ENCODE measurements at regions not wholly inside any gene's neighbourhood (a gene's known extent, or its start where the extent isn't known, plus 50 kb on each side); places are given as distances from the start of the nearest gene placed in this dataset.

- TF ChIP-seq POLR2A (IDR thresholded peaks at IDR 0.05) = no peak
- TF ChIP-seq CTCF (IDR thresholded peaks at IDR 0.05) = no peak
- Histone ChIP-seq H3K27ac (no peak overlapping the region), H3K27me3 (no peaks in the 10 kb centered on the region), H3K36me3 (no peaks in the 10 kb centered on the region), H3K4me1 (no peaks in the 10 kb centered on the region), H3K9me3 (no peaks in the 10 kb centered on the region), H3K4me3 (no peak overlapping the region)
- DNase-seq = no peak
Observed at GRCh38 chr12:5343711-5344110, 88.2 kb upstream of the NTF3 start.

- H3K27me3 ChIP-seq = no peaks in the 10 kb centered on the region
- H3K9me3 ChIP-seq = no peaks in the 10 kb centered on the region
- no peaks in the 10 kb centered on the region for H3K36me3 ChIP-seq
- no peaks in the 10 kb centered on the region for H3K4me1 ChIP-seq
- TF ChIP-seq POLR2A (IDR thresholded peaks at IDR 0.05) (no peak), CTCF (IDR thresholded peaks at IDR 0.05) (no peak)
- H3K4me3 ChIP-seq = no peak overlapping the region
- no peak for DNase-seq
- no peak overlapping the region for H3K27ac ChIP-seq
Observed at GRCh38 chr12:5344131-5344530, 87.8 kb upstream of the NTF3 start.

- H3K27me3 ChIP-seq = no peaks in the 10 kb centered on the region
- no peaks in the 10 kb centered on the region for H3K36me3 ChIP-seq
- H3K4me1 ChIP-seq = no peaks in the 10 kb centered on the region
- H3K9me3 ChIP-seq = no peaks in the 10 kb centered on the region
- DNase-seq = no peak
- H3K27ac ChIP-seq = no peak overlapping the region
- no peak overlapping the region for H3K4me3 ChIP-seq
- TF ChIP-seq CTCF (IDR thresholded peaks at IDR 0.05) (no peak), POLR2A (IDR thresholded peaks at IDR 0.05) (no peak)
Observed at GRCh38 chr12:5345534-5345933, 86.4 kb upstream of the NTF3 start.

GRCh38 chr12:5348057-5348456 is 83.9 kb upstream of the NTF3 start:
- no peak overlapping the region for H3K27ac ChIP-seq
- no peaks in the 10 kb centered on the region for H3K4me1 ChIP-seq
- H3K4me3 ChIP-seq = no peak overlapping the region
- no peak for TF ChIP-seq POLR2A (IDR thresholded peaks at IDR 0.05)
- TF ChIP-seq CTCF (IDR thresholded peaks at IDR 0.05) = no peak
- no peak for DNase-seq
- H3K36me3 ChIP-seq = no peaks in the 10 kb centered on the region
- H3K9me3 ChIP-seq = no peaks in the 10 kb centered on the region
- no peaks in the 10 kb centered on the region for H3K27me3 ChIP-seq

- DNase-seq = no peak
- Histone ChIP-seq H3K4me3 (no peak overlapping the region), H3K4me1 (no peaks in the 10 kb centered on the region), H3K9me3 (no peaks in the 10 kb centered on the region), H3K36me3 (no peaks in the 10 kb centered on the region), H3K27me3 (no peaks in the 10 kb centered on the region), H3K27ac (no peak overlapping the region)
- TF ChIP-seq POLR2A (IDR thresholded peaks at IDR 0.05) (no peak), CTCF (IDR thresholded peaks at IDR 0.05) (no peak)
Observed at GRCh38 chr12:5348491-5348890, 83.4 kb upstream of the NTF3 start.

GRCh38 chr12:5364036-5364770 is 67.7 kb upstream of the NTF3 start:
- H3K9me3 ChIP-seq = no peaks in the 10 kb centered on the region
- no peak for TF ChIP-seq CTCF (IDR thresholded peaks at IDR 0.05)
- no peak for TF ChIP-seq POLR2A (IDR thresholded peaks at IDR 0.05)
- H3K4me1 ChIP-seq = no peaks in the 10 kb centered on the region
- no peak for DNase-seq
- no peaks in the 10 kb centered on the region for H3K36me3 ChIP-seq
- H3K4me3 ChIP-seq = no peak overlapping the region
- no peak overlapping the region for H3K27ac ChIP-seq
- no peaks in the 10 kb centered on the region for H3K27me3 ChIP-seq

Data from Peyer's patch (tissue), 4 donors.